Suprapubic skin (tissue), 4 donors: ENCODE measurements at regions not wholly inside any gene's neighbourhood (a gene's known extent, or its start where the extent isn't known, plus 50 kb on each side); places are given as distances from the start of the nearest gene placed in this dataset.

Experiments
- EP300 ChIP-seq: sonication (generic); formaldehyde crosslinking; IDR thresholded peaks from one replicate; pipeline ENCODE4 v1.6.1; 2017; ENCODE audit warnings: antibody characterized with exemption
- POLR2AphosphoS5 ChIP-seq, 3 donors: sonication (generic); formaldehyde crosslinking; IDR thresholded peaks; one replicate each; pipeline ENCODE4 v1.6.1; 2017; ENCODE audit warnings: antibody characterized with exemption in 3 of 3
- TF ChIP-seq, protein P1 (sequence below), 2 donors: fragments of 200-600 bp in 1 of 2; fragments of 450-650 bp in 1 of 2; sonication (generic) in 1 of 2; IDR thresholded peaks; one replicate each; pipeline ENCODE4 v1.5.1; 2016 to 2019; ENCODE audit warnings: antibody characterized with exemption in 2 of 2, mild to moderate bottlenecking in 1 of 2, moderate library complexity in 1 of 2

DNA sequence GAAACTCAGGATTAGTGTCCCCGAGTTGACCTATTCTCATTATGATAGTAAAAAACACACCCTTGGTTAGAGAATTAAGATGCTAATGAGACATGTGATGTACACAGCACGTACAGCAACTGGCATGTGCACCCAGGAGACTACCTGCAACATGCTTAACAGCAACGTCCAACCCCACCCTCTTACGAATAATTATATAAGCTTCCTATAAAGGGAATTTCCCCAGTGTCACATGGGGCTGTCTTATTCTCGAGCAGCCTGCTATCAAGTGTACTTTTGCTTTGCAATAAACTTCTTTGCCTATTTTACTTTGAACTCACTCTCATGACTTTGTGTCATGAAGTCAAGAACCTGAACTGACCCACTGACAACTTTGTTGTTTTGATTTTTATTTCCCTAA, 62.4 kb upstream of the PMFBP1 start:
- TF ChIP-seq, protein P1, sequence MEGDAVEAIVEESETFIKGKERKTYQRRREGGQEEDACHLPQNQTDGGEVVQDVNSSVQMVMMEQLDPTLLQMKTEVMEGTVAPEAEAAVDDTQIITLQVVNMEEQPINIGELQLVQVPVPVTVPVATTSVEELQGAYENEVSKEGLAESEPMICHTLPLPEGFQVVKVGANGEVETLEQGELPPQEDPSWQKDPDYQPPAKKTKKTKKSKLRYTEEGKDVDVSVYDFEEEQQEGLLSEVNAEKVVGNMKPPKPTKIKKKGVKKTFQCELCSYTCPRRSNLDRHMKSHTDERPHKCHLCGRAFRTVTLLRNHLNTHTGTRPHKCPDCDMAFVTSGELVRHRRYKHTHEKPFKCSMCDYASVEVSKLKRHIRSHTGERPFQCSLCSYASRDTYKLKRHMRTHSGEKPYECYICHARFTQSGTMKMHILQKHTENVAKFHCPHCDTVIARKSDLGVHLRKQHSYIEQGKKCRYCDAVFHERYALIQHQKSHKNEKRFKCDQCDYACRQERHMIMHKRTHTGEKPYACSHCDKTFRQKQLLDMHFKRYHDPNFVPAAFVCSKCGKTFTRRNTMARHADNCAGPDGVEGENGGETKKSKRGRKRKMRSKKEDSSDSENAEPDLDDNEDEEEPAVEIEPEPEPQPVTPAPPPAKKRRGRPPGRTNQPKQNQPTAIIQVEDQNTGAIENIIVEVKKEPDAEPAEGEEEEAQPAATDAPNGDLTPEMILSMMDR (IDR thresholded peaks at IDR 0.05): no peak
- TF ChIP-seq EP300 (no peak), POLR2AphosphoS5 (IDR thresholded peaks at IDR 0.05) (no peak)
